ENCODE measurements at regions not wholly inside any gene's neighbourhood (a gene's known extent, or its start where the extent isn't known, plus 50 kb on each side); places are given as distances from the start of the nearest gene placed in this dataset.

DNA sequence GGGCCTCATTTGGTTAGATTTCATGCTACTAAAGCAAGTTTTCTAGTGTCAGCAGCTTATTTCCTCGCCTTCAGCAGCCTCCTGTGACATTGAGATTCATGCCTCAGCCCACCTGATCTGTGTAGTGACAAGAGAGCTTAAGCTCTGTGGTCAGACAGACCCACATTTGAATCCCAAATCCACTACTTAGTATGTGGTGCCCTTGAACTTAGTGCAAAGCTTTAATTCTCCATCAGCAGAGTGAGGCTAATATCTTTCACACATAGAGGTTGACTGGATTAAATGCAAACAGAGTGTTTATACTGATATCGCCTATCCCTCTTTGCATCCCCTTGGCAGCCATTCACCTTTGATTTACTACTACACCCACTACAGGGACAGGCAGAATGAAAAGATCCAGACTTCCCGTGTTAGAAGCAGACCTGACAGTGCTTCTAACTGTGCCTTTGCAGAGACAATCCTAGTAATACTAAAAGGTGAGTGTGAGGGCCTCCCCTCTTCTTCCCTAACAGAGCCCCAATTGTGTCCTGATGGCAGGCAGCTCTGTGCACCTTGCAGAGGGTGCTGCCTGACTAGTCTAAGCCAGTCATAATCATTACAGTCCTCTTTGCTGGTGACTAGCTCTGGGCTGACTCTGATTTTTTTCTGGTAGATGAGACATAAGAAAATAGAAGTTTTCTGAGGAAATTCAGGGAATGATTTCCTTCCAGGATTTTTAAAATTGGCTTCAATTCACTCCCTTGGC, 264.0 kb downstream of the CTH start:
- TF ChIP-seq EZH2 (IDR thresholded peaks at IDR 0.05; ENCODE audit: borderline replicate concordance, insufficient read depth, low read depth, low read length, poor library complexity, severe bottlenecking), result no peak
- TF ChIP-seq, protein P1, sequence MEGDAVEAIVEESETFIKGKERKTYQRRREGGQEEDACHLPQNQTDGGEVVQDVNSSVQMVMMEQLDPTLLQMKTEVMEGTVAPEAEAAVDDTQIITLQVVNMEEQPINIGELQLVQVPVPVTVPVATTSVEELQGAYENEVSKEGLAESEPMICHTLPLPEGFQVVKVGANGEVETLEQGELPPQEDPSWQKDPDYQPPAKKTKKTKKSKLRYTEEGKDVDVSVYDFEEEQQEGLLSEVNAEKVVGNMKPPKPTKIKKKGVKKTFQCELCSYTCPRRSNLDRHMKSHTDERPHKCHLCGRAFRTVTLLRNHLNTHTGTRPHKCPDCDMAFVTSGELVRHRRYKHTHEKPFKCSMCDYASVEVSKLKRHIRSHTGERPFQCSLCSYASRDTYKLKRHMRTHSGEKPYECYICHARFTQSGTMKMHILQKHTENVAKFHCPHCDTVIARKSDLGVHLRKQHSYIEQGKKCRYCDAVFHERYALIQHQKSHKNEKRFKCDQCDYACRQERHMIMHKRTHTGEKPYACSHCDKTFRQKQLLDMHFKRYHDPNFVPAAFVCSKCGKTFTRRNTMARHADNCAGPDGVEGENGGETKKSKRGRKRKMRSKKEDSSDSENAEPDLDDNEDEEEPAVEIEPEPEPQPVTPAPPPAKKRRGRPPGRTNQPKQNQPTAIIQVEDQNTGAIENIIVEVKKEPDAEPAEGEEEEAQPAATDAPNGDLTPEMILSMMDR (IDR thresholded peaks at IDR 0.05), result no peak
